B cell (primary cell): ENCODE measurements at regions not wholly inside any gene's neighbourhood (a gene's known extent, or its start where the extent isn't known, plus 50 kb on each side); places are given as distances from the start of the nearest gene placed in this dataset.

Experiments
- ATAC-seq: fragments of 200-7000 bp; cut with Tn5 transposase; one replicate; pipeline ENCODE4 v1.10.0; 2021; ENCODE audit warnings: low read depth, mild to moderate bottlenecking, moderate number of reproducible peaks, moderate library complexity
- CTCF ChIA-PET: fragments of 350-600 bp; sonication (Branson Sonifier 250); formaldehyde crosslinking; loops from one replicate; lab custom pipeline; 2021; ENCODE audit warnings: antibody characterized with exemption, inconsistent platforms; lab: Charles Lee
- POLR2A ChIA-PET: fragments of 350-600 bp; sonication (Branson Sonifier 250); formaldehyde crosslinking; loops from one replicate; lab custom pipeline; 2021; ENCODE audit warnings: antibody characterized with exemption; lab: Charles Lee
- DNase-seq: peaks from one replicate; pipeline ENCODE4 v3.0.0; 2013
- H2AFZ ChIP-seq: 2 replicates; pipeline ENCODE4 v1.6.1; 2012; ENCODE audit warnings: mild to moderate bottlenecking, low read depth, low read length; ENCODE audit not compliant: insufficient read depth, poor library complexity, severe bottlenecking
- H3K27ac ChIP-seq, 2 donors: 1 replicate in 1 of 2; 2 replicates in 1 of 2; pipeline ENCODE4 v1.5.1; 2012 to 2013; ENCODE audit warnings: low read length in 2 of 2, mild to moderate bottlenecking in 2 of 2, moderate library complexity in 1 of 2
- H3K27me3 ChIP-seq, 4 experiments: fragments of 200-600 bp in 1 of 4; sonication (generic) in 1 of 4; replicated peaks in 1 of 4; 1 replicate in 2 of 4; 2 replicates in 2 of 4; pipeline versions ENCODE4 v1.6.1 to v1.7.0; 2013 to 2016; ENCODE audit warnings: low read length in 3 of 4, mild to moderate bottlenecking in 2 of 4, mixed read lengths in 1 of 4, moderate library complexity in 1 of 4; ENCODE audit not compliant: insufficient read depth in 4 of 4, control insufficient read depth in 3 of 4; ENCODE audit errors: control extremely low read depth in 1 of 4
- H3K36me3 ChIP-seq, 2 experiments: replicated peaks in 1 of 2; 1 replicate in 1 of 2; 2 replicates in 1 of 2; pipeline versions ENCODE4 v1.6.1 to v1.7.1; 2013; ENCODE audit warnings: low read length in 1 of 2; ENCODE audit not compliant: insufficient read depth in 2 of 2, control insufficient read depth in 1 of 2; ENCODE audit errors: control extremely low read depth in 1 of 2, extremely low read depth in 1 of 2
- H3K4me1 ChIP-seq, 2 donors: fragments of 200-600 bp in 1 of 2; sonication (generic) in 1 of 2; 1 replicate in 1 of 2; 2 replicates in 1 of 2; pipeline versions ENCODE4 v1.5.1 to v1.6.1; 2013 to 2017; ENCODE audit warnings: low read length in 2 of 2; ENCODE audit not compliant: control insufficient read depth in 2 of 2, insufficient read depth in 2 of 2
- H3K4me2 ChIP-seq: replicated peaks from 2 replicates; pipeline ENCODE3; 2012; ENCODE audit warnings: mild to moderate bottlenecking, low read depth, low read length; ENCODE audit not compliant: poor library complexity, severe bottlenecking
- H3K4me3 ChIP-seq, 5 experiments: fragments of 200-600 bp in 1 of 5; sonication (generic) in 1 of 5; 1 replicate in 3 of 5; 2 replicates in 2 of 5; pipeline versions ENCODE4 v1.5.1 to v1.7.0; 2011 to 2016; ENCODE audit warnings: low read length in 4 of 5, mild to moderate bottlenecking in 4 of 5, low read depth in 2 of 5, control low read depth in 1 of 5, moderate library complexity in 1 of 5; ENCODE audit not compliant: insufficient read depth in 1 of 5; ENCODE audit errors: control extremely low read depth in 1 of 5, extremely low read depth in 1 of 5
- H3K79me2 ChIP-seq: fragments of 200-600 bp; sonication (generic); one replicate; pipeline ENCODE4 v1.6.0; 2016; ENCODE audit warnings: low read length; ENCODE audit not compliant: control insufficient read depth, insufficient read depth
- H3K9ac ChIP-seq: fragments of 200-600 bp; sonication (generic); 2 replicates; pipeline ENCODE4 v1.6.1; 2017; ENCODE audit warnings: mild to moderate bottlenecking, low read length, moderate library complexity
- H3K9me3 ChIP-seq, 3 donors: one replicate each; pipeline versions ENCODE4 v1.6.1 to v1.7.1; 2013; ENCODE audit warnings: low read length in 2 of 3; ENCODE audit not compliant: control insufficient read depth in 2 of 3, insufficient read depth in 1 of 3; ENCODE audit errors: control extremely low read depth in 1 of 3
- H4K20me1 ChIP-seq: 2 replicates; pipeline ENCODE4 v1.6.0; 2012; ENCODE audit warnings: mild to moderate bottlenecking, low read length; ENCODE audit not compliant: insufficient read depth, control insufficient read depth, poor library complexity, severe bottlenecking
- H3K27ac Mint-ChIP-seq: one replicate; pipeline ENCODE4 v1.8.0; 2021; ENCODE audit warnings: mixed read lengths
- H3K27me3 Mint-ChIP-seq: one replicate; pipeline ENCODE4 v1.8.0; 2021; ENCODE audit warnings: mixed read lengths
- H3K4me1 Mint-ChIP-seq: one replicate; pipeline ENCODE4 v1.8.0; 2021; ENCODE audit warnings: mixed read lengths
- H3K4me3 Mint-ChIP-seq: one replicate; pipeline ENCODE4 v1.8.0; 2021; ENCODE audit warnings: mixed read lengths
- H3K9me3 Mint-ChIP-seq: one replicate; pipeline ENCODE4 v1.8.0; 2022; ENCODE audit warnings: mixed read lengths; ENCODE audit not compliant: insufficient read depth
- EZH2 ChIP-seq: IDR thresholded peaks from 2 replicates; pipeline ENCODE4 v1.6.1; 2012; ENCODE audit warnings: borderline replicate concordance, low read depth, mild to moderate bottlenecking, moderate library complexity, low read length; ENCODE audit not compliant: insufficient read depth, poor library complexity, severe bottlenecking
- WGBS: methylation state at CpG from one replicate; pipeline ENCODE4 v1.1.5; 2013; ENCODE audit warnings: missing lambda C conversion rate; ENCODE audit not compliant: insufficient coverage; 5-methylcytosine and 5-hydroxymethylcytosine counted together
- intact Hi-C: fragments of 100-400 bp; cut with micrococcal nuclease; formaldehyde crosslinking; loops from one replicate; pipeline ENCODE4 v1.10.0; 2022
- TF ChIP-seq, protein P1 (sequence below): fragments of 200-600 bp; IDR thresholded peaks from one replicate; pipeline ENCODE4 v1.8.0; 2022; ENCODE audit warnings: antibody characterized with exemption, mild to moderate bottlenecking

DNA sequence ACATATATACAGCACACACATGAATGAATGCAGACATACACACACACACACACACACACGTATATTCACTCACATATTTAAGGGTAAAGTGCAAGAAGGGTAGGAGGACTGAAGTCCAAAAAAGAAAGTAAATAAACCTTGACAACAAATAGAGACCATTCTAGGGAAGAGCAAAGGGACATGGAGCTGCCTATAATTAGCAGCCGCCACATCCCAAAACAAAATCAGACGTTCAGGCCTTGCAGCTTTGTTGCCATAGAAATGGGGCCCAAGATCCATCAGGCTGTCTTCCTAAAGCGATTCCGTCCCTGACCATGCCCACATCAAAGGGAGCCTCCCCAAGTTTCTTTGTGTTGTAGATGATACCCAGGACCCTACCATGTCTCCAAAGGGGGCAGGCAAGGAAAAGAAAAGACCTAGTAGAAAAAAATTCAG is 703.5 kb upstream of the TBX3 start:
- H2AFZ ChIP-seq, result no peak overlapping the region
- peaks cover 0 to 8% (median 0%) of the 10 kb centered on the region in 3 donors for H3K9me3 ChIP-seq
- H3K27me3 ChIP-seq, result no peaks in the 10 kb centered on the region
- WGBS, result 81% methylated on average over 4 of the region's 5 CpGs
- no peak overlapping the region for H3K27ac ChIP-seq
- H3K9ac ChIP-seq, result no peak overlapping the region
- no peaks in the 10 kb centered on the region for H3K79me2 ChIP-seq
- ChIA-PET POLR2A (no interaction called here), CTCF (no interaction called here)
- TF ChIP-seq, protein P1, sequence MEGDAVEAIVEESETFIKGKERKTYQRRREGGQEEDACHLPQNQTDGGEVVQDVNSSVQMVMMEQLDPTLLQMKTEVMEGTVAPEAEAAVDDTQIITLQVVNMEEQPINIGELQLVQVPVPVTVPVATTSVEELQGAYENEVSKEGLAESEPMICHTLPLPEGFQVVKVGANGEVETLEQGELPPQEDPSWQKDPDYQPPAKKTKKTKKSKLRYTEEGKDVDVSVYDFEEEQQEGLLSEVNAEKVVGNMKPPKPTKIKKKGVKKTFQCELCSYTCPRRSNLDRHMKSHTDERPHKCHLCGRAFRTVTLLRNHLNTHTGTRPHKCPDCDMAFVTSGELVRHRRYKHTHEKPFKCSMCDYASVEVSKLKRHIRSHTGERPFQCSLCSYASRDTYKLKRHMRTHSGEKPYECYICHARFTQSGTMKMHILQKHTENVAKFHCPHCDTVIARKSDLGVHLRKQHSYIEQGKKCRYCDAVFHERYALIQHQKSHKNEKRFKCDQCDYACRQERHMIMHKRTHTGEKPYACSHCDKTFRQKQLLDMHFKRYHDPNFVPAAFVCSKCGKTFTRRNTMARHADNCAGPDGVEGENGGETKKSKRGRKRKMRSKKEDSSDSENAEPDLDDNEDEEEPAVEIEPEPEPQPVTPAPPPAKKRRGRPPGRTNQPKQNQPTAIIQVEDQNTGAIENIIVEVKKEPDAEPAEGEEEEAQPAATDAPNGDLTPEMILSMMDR, result no peak
- TF ChIP-seq EZH2, result no peak
- no peak for ATAC-seq
- DNase-seq, result no peak
- no peak overlapping the region for H3K4me2 ChIP-seq
- Mint-ChIP-seq H3K4me3 (no peak overlapping the region), H3K4me1 (no peaks in the 10 kb centered on the region), H3K9me3 (no peaks in the 10 kb centered on the region), H3K27ac (no peak overlapping the region), H3K27me3 (no peaks in the 10 kb centered on the region)
- intact Hi-C loops, result no loop called here
- no peaks in the 10 kb centered on the region for H4K20me1 ChIP-seq
- no peak overlapping the region for H3K4me3 ChIP-seq
- H3K36me3 ChIP-seq, result no peaks in the 10 kb centered on the region
- no peaks in the 10 kb centered on the region for H3K4me1 ChIP-seq

DNA sequence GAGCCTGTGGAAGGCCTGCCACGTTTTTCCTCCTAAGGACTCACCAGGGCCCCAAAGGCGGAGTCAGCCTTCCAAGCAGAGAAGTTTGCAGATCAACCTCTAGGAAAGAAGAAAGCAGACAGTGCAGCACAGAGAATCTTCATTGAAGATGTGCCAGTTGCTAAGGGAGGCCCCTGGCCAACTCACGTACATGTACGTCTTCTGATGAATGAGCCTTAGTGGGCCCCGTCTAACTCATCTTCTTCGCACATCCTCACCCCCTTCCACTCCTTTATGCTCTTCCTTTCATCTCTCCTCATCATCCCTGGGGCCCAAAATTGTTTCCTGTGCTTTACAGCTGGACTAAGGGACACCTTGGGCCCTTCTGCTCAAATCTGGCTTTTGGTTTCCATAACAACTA is 703.0 kb upstream of the TBX3 start:
- ChIA-PET POLR2A (no interaction called here), CTCF (no interaction called here)
- Mint-ChIP-seq H3K27me3 (no peaks in the 10 kb centered on the region), H3K27ac (no peak overlapping the region), H3K9me3 (no peaks in the 10 kb centered on the region), H3K4me3 (no peak overlapping the region), H3K4me1 (no peaks in the 10 kb centered on the region)
- TF ChIP-seq, protein P1, result no peak
- no peak for TF ChIP-seq EZH2
- Histone ChIP-seq H2AFZ (no peak overlapping the region), H3K4me1 (no peaks in the 10 kb centered on the region), H3K4me2 (no peak overlapping the region), H3K9me3 (peaks cover 0 to 8% (median 0%) of the 10 kb centered on the region in 3 donors), H3K4me3 (no peak overlapping the region), H3K27me3 (no peaks in the 10 kb centered on the region), H3K36me3 (no peaks in the 10 kb centered on the region), H4K20me1 (no peaks in the 10 kb centered on the region), H3K79me2 (no peaks in the 10 kb centered on the region), H3K9ac (no peak overlapping the region), H3K27ac (no peak overlapping the region)
- DNase-seq (no peak), ATAC-seq (no peak)
- 86% methylated on average over 6 of the region's 6 CpGs for WGBS
- intact Hi-C loops, result no loop called here
